Stromal cell of bone marrow (primary cell): ENCODE measurements at regions not wholly inside any gene's neighbourhood (a gene's known extent, or its start where the extent isn't known, plus 50 kb on each side); places are given as distances from the start of the nearest gene placed in this dataset.

ENCODE experiments used
- DNase-seq: peaks from one replicate; pipeline ENCODE4 v3.0.0-alpha.2; 2012; ENCODE audit warnings: low read depth

- DNase-seq, result no peak
Observed at GRCh38 chr4:89599026-89599425, 237.9 kb downstream of the SNCA start.

GRCh38 chr4:89598602-89599001 is 238.4 kb downstream of the SNCA start:
- DNase-seq, result peak; percentile 1

- no peak for DNase-seq
Observed at GRCh38 chr4:89595125-89595789, 241.7 kb downstream of the SNCA start.

GRCh38 chr4:89590128-89590527 is 246.8 kb downstream of the SNCA start:
- DNase-seq, result no peak

GRCh38 chr4:89588421-89588820 is 248.5 kb downstream of the SNCA start:
- no peak for DNase-seq

- DNase-seq, result no peak
Observed at GRCh38 chr4:89587364-89587763, 249.6 kb downstream of the SNCA start.

- DNase-seq, result peak; percentile 5
Observed at GRCh38 chr4:89586864-89587263, 250.1 kb downstream of the SNCA start.

- no peak for DNase-seq
Observed at GRCh38 chr4:89586318-89586717, 250.6 kb downstream of the SNCA start.

GRCh38 chr4:89582756-89583505 is 254.0 kb downstream of the SNCA start:
- DNase-seq, result no peak

- DNase-seq, result no peak
Observed at GRCh38 chr4:89579771-89580170, 257.2 kb downstream of the SNCA start.

GRCh38 chr4:89576246-89576645 is 260.7 kb downstream of the SNCA start:
- no peak for DNase-seq

GRCh38 chr4:89575840-89576239 is 261.1 kb downstream of the SNCA start:
- no peak for DNase-seq

GRCh38 chr4:89574176-89574575 is 262.8 kb downstream of the SNCA start:
- DNase-seq, result no peak

GRCh38 chr4:89573656-89574055 is 263.3 kb downstream of the SNCA start:
- no peak for DNase-seq

- peak; percentile 19 for DNase-seq
Observed at GRCh38 chr4:89572224-89572858, 264.6 kb downstream of the SNCA start.

- no peak for DNase-seq
Observed at GRCh38 chr4:89570931-89571330, 263.3 kb upstream of the GPRIN3 start.

GRCh38 chr4:89567936-89568335 is 260.3 kb upstream of the GPRIN3 start:
- DNase-seq, result no peak

GRCh38 chr4:89563431-89563830 is 255.8 kb upstream of the GPRIN3 start:
- no peak for DNase-seq

GRCh38 chr4:89562746-89563145 is 255.1 kb upstream of the GPRIN3 start:
- no peak for DNase-seq

GRCh38 chr4:89561048-89561447 is 253.4 kb upstream of the GPRIN3 start:
- DNase-seq, result no peak

GRCh38 chr4:89558147-89558546 is 250.5 kb upstream of the GPRIN3 start:
- no peak for DNase-seq

- no peak for DNase-seq
Observed at GRCh38 chr4:89556601-89557305, 249.2 kb upstream of the GPRIN3 start.

- no peak for DNase-seq
Observed at GRCh38 chr4:89551191-89551590, 243.6 kb upstream of the GPRIN3 start.
